ENCODE measurements at regions not wholly inside any gene's neighbourhood (a gene's known extent, or its start where the extent isn't known, plus 50 kb on each side); places are given as distances from the start of the nearest gene placed in this dataset.
"Not testable (repeated sequence)": the region's sequence is repeated elsewhere in the genome, so short reads cannot be mapped to it uniquely, and the experiment has no call there.

- no peak for DNase-seq (ENCODE audit: extremely low spot score, unreplicated experiment)
- no peaks in the 10 kb centered on the region for H3K4me1 Mint-ChIP-seq (ENCODE audit: unreplicated experiment)
- no peak overlapping the region for H3K4me3 Mint-ChIP-seq
Observed at GRCh38 chr14:34164162-34164864, 213.4 kb upstream of the EGLN3 start.

GRCh38 chr14:34161351-34162082 is 210.6 kb upstream of the EGLN3 start:
- no peaks in the 10 kb centered on the region for H3K4me1 Mint-ChIP-seq (ENCODE audit: unreplicated experiment)
- H3K36me3 Mint-ChIP-seq = no peaks in the 10 kb centered on the region
- no peak overlapping the region for H3K4me3 Mint-ChIP-seq
- DNase-seq (ENCODE audit: extremely low spot score, unreplicated experiment) = no peak
- no peak overlapping the region for H3K27ac Mint-ChIP-seq
- TF ChIP-seq, protein P1, sequence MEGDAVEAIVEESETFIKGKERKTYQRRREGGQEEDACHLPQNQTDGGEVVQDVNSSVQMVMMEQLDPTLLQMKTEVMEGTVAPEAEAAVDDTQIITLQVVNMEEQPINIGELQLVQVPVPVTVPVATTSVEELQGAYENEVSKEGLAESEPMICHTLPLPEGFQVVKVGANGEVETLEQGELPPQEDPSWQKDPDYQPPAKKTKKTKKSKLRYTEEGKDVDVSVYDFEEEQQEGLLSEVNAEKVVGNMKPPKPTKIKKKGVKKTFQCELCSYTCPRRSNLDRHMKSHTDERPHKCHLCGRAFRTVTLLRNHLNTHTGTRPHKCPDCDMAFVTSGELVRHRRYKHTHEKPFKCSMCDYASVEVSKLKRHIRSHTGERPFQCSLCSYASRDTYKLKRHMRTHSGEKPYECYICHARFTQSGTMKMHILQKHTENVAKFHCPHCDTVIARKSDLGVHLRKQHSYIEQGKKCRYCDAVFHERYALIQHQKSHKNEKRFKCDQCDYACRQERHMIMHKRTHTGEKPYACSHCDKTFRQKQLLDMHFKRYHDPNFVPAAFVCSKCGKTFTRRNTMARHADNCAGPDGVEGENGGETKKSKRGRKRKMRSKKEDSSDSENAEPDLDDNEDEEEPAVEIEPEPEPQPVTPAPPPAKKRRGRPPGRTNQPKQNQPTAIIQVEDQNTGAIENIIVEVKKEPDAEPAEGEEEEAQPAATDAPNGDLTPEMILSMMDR (conservative IDR thresholded peaks at IDR 0.05) = no peak
- peaks cover 4% of the 10 kb centered on the region for H3K27me3 Mint-ChIP-seq
- no peaks in the 10 kb centered on the region for H3K9me3 Mint-ChIP-seq

More at GRCh38 chr14:34164162-34164864, 213.4 kb upstream of the EGLN3 start:
- Mint-ChIP-seq H3K36me3 (no peaks in the 10 kb centered on the region), H3K27ac (no peak overlapping the region), H3K27me3 (peaks cover 6% of the 10 kb centered on the region), H3K9me3 (no peaks in the 10 kb centered on the region)
- TF ChIP-seq, protein P1 (conservative IDR thresholded peaks at IDR 0.05) = no peak

DNA sequence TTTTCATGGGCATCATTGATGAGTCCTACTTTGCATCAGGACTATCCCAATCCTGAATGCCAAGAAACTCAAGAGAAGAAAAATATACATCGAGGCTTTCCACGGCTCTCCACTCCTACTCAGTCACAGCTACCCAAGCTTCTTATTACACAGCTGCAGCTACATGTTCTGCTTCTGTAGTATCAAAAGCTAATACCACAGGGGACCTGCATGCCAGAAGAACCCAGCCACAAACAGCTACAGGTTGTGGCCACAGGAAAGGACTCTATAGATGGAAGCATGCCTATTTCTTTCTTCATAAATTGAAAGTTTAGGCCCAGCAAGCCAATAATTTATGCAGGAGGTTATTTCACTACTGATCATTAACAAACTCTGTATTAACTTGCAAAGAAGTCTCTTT is 209.7 kb upstream of the EGLN3 start:
- Mint-ChIP-seq H3K4me3 (no peak overlapping the region), H3K27me3 (peaks cover 4% of the 10 kb centered on the region), H3K36me3 (no peaks in the 10 kb centered on the region), H3K27ac (no peak overlapping the region), H3K9me3 (no peaks in the 10 kb centered on the region), H3K4me1 (ENCODE audit: unreplicated experiment) (no peaks in the 10 kb centered on the region)
- TF ChIP-seq, protein P1 (conservative IDR thresholded peaks at IDR 0.05) = no peak
- DNase-seq (ENCODE audit: extremely low spot score, unreplicated experiment) = no peak

- TF ChIP-seq, protein P1 (conservative IDR thresholded peaks at IDR 0.05) = no peak
- Mint-ChIP-seq H3K4me3 (no peak overlapping the region), H3K27ac (no peak overlapping the region), H3K4me1 (ENCODE audit: unreplicated experiment) (no peaks in the 10 kb centered on the region), H3K36me3 (no peaks in the 10 kb centered on the region), H3K9me3 (no peaks in the 10 kb centered on the region), H3K27me3 (peaks cover 4% of the 10 kb centered on the region)
- no peak for DNase-seq (ENCODE audit: extremely low spot score, unreplicated experiment)
Observed at GRCh38 chr14:34157651-34158050, 206.8 kb upstream of the EGLN3 start.

DNA sequence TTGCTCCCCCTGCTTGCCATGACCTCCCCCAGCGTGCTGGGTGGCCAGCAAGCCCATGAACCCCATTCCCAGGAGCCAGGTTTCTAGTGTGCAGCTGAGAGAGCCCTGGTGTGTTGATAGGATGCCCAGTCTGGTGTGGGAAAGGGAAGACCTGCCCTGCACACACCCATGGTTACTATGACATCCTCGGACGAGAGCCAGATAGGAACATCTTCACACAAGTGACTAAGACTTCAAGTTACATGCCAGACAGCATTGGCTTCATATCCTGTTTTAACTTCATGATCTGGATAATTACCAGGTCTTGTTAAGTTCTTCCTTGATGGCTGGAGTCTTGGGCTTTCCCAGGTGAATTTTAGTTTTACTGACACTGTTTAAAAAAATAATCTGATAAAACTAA is 196.6 kb upstream of the EGLN3 start:
- no peaks in the 10 kb centered on the region for H3K9me3 Mint-ChIP-seq
- H3K27me3 Mint-ChIP-seq = no peaks in the 10 kb centered on the region
- no peaks in the 10 kb centered on the region for H3K36me3 Mint-ChIP-seq
- no peak for DNase-seq (ENCODE audit: extremely low spot score, unreplicated experiment)
- no peak overlapping the region for H3K4me3 Mint-ChIP-seq
- H3K27ac Mint-ChIP-seq = no peak overlapping the region
- H3K4me1 Mint-ChIP-seq (ENCODE audit: unreplicated experiment) = no peaks in the 10 kb centered on the region
- TF ChIP-seq, protein P1 (conservative IDR thresholded peaks at IDR 0.05) = no peak

- H3K27me3 Mint-ChIP-seq; H3K27ac Mint-ChIP-seq; H3K9me3 Mint-ChIP-seq; H3K4me3 Mint-ChIP-seq; H3K36me3 Mint-ChIP-seq; DNase-seq (ENCODE audit: extremely low spot score, unreplicated experiment): not testable (repeated sequence)
- H3K4me1 Mint-ChIP-seq (ENCODE audit: unreplicated experiment) = peaks cover 10% of the 10 kb centered on the region
Observed at GRCh38 chr14:34140127-34140526, 189.3 kb upstream of the EGLN3 start.

DNA sequence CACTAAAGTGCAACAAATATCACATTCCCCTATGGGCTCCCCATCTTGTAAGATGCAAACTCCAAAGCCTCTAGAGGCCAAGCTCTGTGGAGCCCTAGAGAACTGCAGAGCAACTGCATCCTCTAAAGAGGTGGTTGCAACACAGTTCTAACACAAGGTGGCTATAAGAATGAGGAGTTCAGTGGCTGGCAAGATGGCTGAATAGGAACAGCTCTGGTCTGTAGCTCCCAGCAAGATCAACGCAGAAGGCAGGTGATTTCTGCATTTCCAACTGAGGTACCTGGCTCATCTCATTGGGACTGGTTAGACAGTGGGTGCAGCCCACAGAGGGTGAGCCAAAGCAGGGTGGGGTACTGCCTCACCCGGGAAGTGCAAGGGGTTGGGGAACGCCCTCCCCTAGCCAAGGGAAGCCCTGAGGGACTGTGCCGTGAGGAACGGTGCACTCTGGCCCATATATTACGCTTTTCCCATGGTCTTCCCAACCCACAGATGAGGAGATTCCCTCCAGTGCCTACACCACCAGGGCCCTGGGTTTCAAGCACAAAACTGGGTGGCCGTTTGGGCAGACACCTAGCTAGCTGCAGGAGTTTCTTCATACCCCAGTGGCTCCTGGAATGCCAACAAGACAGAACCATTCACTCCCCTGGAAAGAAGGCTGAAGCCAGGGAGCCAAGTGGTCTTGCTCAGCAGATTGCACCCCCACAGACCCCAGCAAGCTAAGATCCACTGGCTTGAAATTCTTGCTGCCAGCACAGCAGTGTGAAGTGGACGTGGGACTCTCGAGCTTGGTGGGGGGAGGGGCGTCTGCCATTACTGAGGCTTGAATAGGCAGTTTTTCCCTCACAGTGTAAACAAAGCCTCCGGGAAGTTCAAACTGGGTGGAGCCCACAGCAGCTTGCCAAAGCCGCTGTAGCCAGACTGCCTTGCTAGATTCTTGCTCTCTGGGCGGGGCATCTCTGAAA is 188.6 kb upstream of the EGLN3 start:
- H3K36me3 Mint-ChIP-seq; H3K27me3 Mint-ChIP-seq; H3K27ac Mint-ChIP-seq; H3K9me3 Mint-ChIP-seq; DNase-seq (ENCODE audit: extremely low spot score, unreplicated experiment); H3K4me3 Mint-ChIP-seq: not testable (repeated sequence)
- peaks cover 10% of the 10 kb centered on the region for H3K4me1 Mint-ChIP-seq (ENCODE audit: unreplicated experiment)
